PC-3 (cell line): ENCODE measurements at regions not wholly inside any gene's neighbourhood (a gene's known extent, or its start where the extent isn't known, plus 50 kb on each side); places are given as distances from the start of the nearest gene placed in this dataset.

Experiments
- ATAC-seq: fragments of 200-7000 bp; cut with Tn5 transposase; 2 replicates; pipeline ENCODE4 v1.9.1; 2020; ENCODE audit warnings: mild to moderate bottlenecking, moderate library complexity
- BruUV-seq: library from RNA; stranded (reverse); fragments of 400-500 nt; replicated peaks from 2 replicates; lab custom pipeline; 2021; lab: Mats Ljungman, UMichigan
- CTCF ChIA-PET: fragments of 300-600 bp; sonication (Branson Sonifier 250); formaldehyde crosslinking; loops from one replicate; lab custom pipeline; 2022; ENCODE audit warnings: antibody characterized with exemption; lab: Charles Lee
- POLR2A ChIA-PET: fragments of 300-600 bp; sonication (Branson Sonifier 250); formaldehyde crosslinking; loops from one replicate; lab custom pipeline; 2022; ENCODE audit warnings: antibody characterized with exemption; ENCODE audit not compliant: unreplicated experiment; lab: Charles Lee
- DNase-seq: peaks from one replicate; pipeline ENCODE4 v3.0.0-alpha.2; 2015
- H2AFZ ChIP-seq: fragments of 300-600 bp; sonication (generic); 2 replicates; pipeline ENCODE4 v1.6.0; 2016; ENCODE audit warnings: antibody characterized with exemption, low read length
- H3F3A ChIP-seq: fragments of 300-600 bp; sonication (generic); one replicate; pipeline ENCODE4 v1.6.0; 2017; ENCODE audit warnings: antibody characterized with exemption, low read length, control low read depth, mild to moderate bottlenecking; ENCODE audit not compliant: unreplicated experiment
- H3K27ac ChIP-seq: fragments of 300-600 bp; sonication (generic); 2 replicates; pipeline ENCODE4 v1.5.1; 2016; ENCODE audit warnings: mild to moderate bottlenecking, low read length
- H3K27me3 ChIP-seq: fragments of 300-600 bp; sonication (generic); 2 replicates; pipeline ENCODE4 v1.6.1; 2016; ENCODE audit warnings: low read length, mixed read lengths
- H3K36me3 ChIP-seq: fragments of 300-600 bp; sonication (generic); 2 replicates; pipeline ENCODE4 v1.6.1; 2016; ENCODE audit warnings: low read depth, mixed run types, low read length, mixed read lengths
- H3K4me1 ChIP-seq: fragments of 300-600 bp; sonication (generic); 2 replicates; pipeline ENCODE4 v1.5.1; 2016; ENCODE audit warnings: low read length; ENCODE audit not compliant: insufficient read depth
- H3K4me2 ChIP-seq: fragments of 300-600 bp; sonication (generic); 2 replicates; pipeline ENCODE4 v1.6.0; 2016; ENCODE audit warnings: low read length
- H3K4me3 ChIP-seq: fragments of 300-600 bp; sonication (generic); 2 replicates; pipeline ENCODE4 v1.5.1; 2016; ENCODE audit warnings: mild to moderate bottlenecking, low read length, mixed read lengths
- H3K79me2 ChIP-seq: fragments of 300-600 bp; sonication (generic); 2 replicates; pipeline ENCODE4 v1.6.1; 2017; ENCODE audit warnings: low read length, mixed read lengths
- H3K9ac ChIP-seq: fragments of 300-600 bp; sonication (generic); 2 replicates; pipeline ENCODE4 v1.6.0; 2016; ENCODE audit warnings: mild to moderate bottlenecking, low read length
- H3K9me2 ChIP-seq: fragments of 300-600 bp; sonication (generic); replicated peaks from 2 replicates; pipeline ENCODE4 v1.6.1; 2016; ENCODE audit warnings: mixed run types, low read length, mixed read lengths
- H3K9me3 ChIP-seq: fragments of 300-600 bp; sonication (generic); 2 replicates; pipeline ENCODE4 v1.6.1; 2016; ENCODE audit warnings: low read length, mixed read lengths
- H4K20me1 ChIP-seq: fragments of 300-600 bp; sonication (generic); 2 replicates; pipeline ENCODE4 v1.6.1; 2016; ENCODE audit warnings: low read length, mixed read lengths
- EZH2 ChIP-seq: fragments of 300-600 bp; sonication (generic); IDR thresholded peaks from one replicate; pipeline ENCODE4 v1.6.1; 2017; ENCODE audit warnings: antibody characterized with exemption, mild to moderate bottlenecking, low read length; ENCODE audit not compliant: unreplicated experiment
- EZH2phosphoT487 ChIP-seq: fragments of 300-600 bp; sonication (generic); IDR thresholded peaks from 2 replicates; pipeline ENCODE4 v1.6.1; 2018; ENCODE audit warnings: mild to moderate bottlenecking, antibody characterized with exemption, low read length, borderline replicate concordance
- intact Hi-C: fragments of 100-400 bp; cut with micrococcal nuclease; formaldehyde crosslinking; loops from 2 replicates; pipeline ENCODE4 v1.9.0; 2023
- TF ChIP-seq, protein P1 (sequence below): fragments of 300-600 bp; sonication (generic); conservative IDR thresholded peaks from 2 replicates; pipeline ENCODE4 v1.5.1; 2017; ENCODE audit warnings: antibody characterized with exemption, low read depth, mild to moderate bottlenecking, low read length

DNA sequence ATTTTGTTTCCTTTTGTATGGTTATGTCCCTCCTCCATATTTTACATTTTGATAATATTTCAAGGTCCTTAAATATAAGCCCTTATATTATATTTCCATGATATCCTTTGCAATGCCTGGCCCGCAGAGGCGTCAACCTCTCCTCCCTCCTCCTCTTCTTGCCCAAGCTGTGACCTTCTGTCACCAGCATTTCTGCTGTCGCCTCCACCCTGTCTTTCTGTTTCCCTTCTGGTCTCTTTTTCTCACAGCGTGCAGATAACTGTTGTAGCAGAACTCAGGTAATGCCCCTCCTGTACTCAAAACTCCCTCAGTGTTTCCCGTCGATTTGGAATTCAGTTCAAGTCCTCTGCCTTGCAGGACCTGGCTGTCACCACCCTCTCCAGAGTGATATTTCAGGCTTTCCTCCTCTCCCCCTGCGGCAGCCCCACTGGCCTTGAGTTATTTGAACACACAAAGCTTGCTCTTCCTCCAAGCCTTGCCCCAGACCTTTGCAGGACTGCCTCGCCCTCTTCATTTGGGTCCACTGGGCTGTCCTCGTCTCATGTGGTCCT is 709.3 kb downstream of the DCDC2C start:
- Histone ChIP-seq H3K27me3 (no peaks in the 10 kb centered on the region), H3K9ac (no peak overlapping the region), H3K9me3 (0 out of 2 replicates have a peak, but pooled peaks cover 3% of the 10 kb centered on the region), H3K4me1 (no peaks in the 10 kb centered on the region), H2AFZ (no peak overlapping the region), H3K9me2 (no peaks in the 10 kb centered on the region), H3K4me3 (no peak overlapping the region), H3K4me2 (no peak overlapping the region), H3F3A (no peaks in the 10 kb centered on the region), H3K79me2 (no peaks in the 10 kb centered on the region), H4K20me1 (no peaks in the 10 kb centered on the region), H3K27ac (no peak overlapping the region), H3K36me3 (no peaks in the 10 kb centered on the region)
- DNase-seq (no peak), ATAC-seq (no peak)
- CTCF ChIA-PET = no interaction called here
- intact Hi-C loops = no loop called here
- TF ChIP-seq, protein P1, sequence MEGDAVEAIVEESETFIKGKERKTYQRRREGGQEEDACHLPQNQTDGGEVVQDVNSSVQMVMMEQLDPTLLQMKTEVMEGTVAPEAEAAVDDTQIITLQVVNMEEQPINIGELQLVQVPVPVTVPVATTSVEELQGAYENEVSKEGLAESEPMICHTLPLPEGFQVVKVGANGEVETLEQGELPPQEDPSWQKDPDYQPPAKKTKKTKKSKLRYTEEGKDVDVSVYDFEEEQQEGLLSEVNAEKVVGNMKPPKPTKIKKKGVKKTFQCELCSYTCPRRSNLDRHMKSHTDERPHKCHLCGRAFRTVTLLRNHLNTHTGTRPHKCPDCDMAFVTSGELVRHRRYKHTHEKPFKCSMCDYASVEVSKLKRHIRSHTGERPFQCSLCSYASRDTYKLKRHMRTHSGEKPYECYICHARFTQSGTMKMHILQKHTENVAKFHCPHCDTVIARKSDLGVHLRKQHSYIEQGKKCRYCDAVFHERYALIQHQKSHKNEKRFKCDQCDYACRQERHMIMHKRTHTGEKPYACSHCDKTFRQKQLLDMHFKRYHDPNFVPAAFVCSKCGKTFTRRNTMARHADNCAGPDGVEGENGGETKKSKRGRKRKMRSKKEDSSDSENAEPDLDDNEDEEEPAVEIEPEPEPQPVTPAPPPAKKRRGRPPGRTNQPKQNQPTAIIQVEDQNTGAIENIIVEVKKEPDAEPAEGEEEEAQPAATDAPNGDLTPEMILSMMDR = no peak
- TF ChIP-seq EZH2 = no peak
- no peak for TF ChIP-seq EZH2phosphoT487
- no TSS peak for BruUV-seq
- POLR2A ChIA-PET = no interaction called here

DNA sequence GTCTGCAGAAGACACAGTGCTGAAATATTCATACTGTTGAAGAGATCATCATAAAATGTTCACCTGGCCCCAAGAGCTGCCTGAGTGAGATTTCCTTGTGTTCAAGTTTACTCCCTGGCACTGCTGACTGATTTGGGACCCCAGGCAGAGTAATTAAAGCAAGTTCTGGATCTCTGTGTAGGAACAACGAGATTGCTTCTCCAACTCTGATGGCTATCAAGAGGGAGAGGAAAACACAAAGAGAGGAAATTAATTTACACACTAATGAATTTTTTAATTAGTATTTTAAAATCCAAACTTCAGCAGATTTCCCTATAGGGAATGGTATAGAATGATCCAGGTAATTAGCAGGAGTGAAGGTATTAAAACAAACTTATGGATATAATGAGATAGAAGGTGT is 711.8 kb downstream of the DCDC2C start:
- ATAC-seq (no peak), DNase-seq (no peak)
- H2AFZ ChIP-seq = no peak overlapping the region
- ChIA-PET CTCF (no interaction called here), POLR2A (no interaction called here)
- H3K4me1 ChIP-seq = no peaks in the 10 kb centered on the region
- H3K9me3 ChIP-seq = 0 out of 2 replicates have a peak, but pooled peaks cover 3% of the 10 kb centered on the region
- BruUV-seq = no TSS peak
- no peak overlapping the region for H3K9ac ChIP-seq
- no peaks in the 10 kb centered on the region for H3F3A ChIP-seq
- no peak overlapping the region for H3K4me2 ChIP-seq
- no peaks in the 10 kb centered on the region for H3K27me3 ChIP-seq
- no peaks in the 10 kb centered on the region for H3K9me2 ChIP-seq
- no peak overlapping the region for H3K4me3 ChIP-seq
- H4K20me1 ChIP-seq = no peaks in the 10 kb centered on the region
- intact Hi-C loops = no loop called here
- TF ChIP-seq EZH2phosphoT487 = no peak
- TF ChIP-seq, protein P1 = no peak
- no peak for TF ChIP-seq EZH2
- H3K79me2 ChIP-seq = no peaks in the 10 kb centered on the region
- H3K27ac ChIP-seq = no peak overlapping the region
- H3K36me3 ChIP-seq = no peaks in the 10 kb centered on the region

DNA sequence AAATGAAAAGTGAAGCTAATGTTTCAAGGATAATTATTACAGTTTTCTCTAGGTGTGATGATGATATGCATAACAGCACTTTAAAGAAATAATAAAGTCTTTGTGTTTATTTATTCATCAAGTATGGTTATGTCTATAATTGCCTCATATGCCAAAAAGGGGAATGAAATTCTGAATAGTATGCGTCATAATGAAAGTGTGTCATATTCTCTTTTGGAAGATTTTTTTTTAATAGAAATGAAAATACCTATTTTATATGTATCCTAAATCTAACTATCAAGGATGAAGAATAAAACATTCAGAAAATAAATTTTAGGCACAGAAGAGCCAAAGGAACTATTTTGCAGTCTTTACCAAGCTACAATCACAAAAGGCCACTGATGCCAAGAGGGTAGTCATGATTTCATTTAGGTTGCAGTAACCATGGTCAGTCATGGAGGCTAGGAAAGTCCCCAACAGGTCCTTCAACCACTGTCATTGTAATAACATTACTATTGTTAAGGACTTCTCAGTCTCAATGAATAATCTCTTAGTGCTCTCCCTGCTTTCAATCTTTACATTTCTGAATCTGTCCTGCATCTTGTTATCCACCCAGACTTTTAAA is 712.5 kb downstream of the DCDC2C start:
- no peaks in the 10 kb centered on the region for H3K36me3 ChIP-seq
- H2AFZ ChIP-seq = no peak overlapping the region
- ATAC-seq = no peak
- H3K79me2 ChIP-seq = no peaks in the 10 kb centered on the region
- no peak overlapping the region for H3K4me2 ChIP-seq
- CTCF ChIA-PET = no interaction called here
- no peaks in the 10 kb centered on the region for H3K27me3 ChIP-seq
- no peak overlapping the region for H3K4me3 ChIP-seq
- intact Hi-C loops = no loop called here
- no peaks in the 10 kb centered on the region for H3K4me1 ChIP-seq
- TF ChIP-seq, protein P1 = no peak
- no peak for TF ChIP-seq EZH2
- no TSS peak for BruUV-seq
- no peak overlapping the region for H3K27ac ChIP-seq
- no peak for DNase-seq
- 0 out of 2 replicates have a peak, but pooled peaks cover 3% of the 10 kb centered on the region for H3K9me3 ChIP-seq
- POLR2A ChIA-PET = no interaction called here
- H4K20me1 ChIP-seq = no peaks in the 10 kb centered on the region
- H3K9ac ChIP-seq = no peak overlapping the region
- no peaks in the 10 kb centered on the region for H3F3A ChIP-seq
- no peaks in the 10 kb centered on the region for H3K9me2 ChIP-seq
